ENCODE measurements at regions not wholly inside any gene's neighbourhood (a gene's known extent, or its start where the extent isn't known, plus 50 kb on each side); places are given as distances from the start of the nearest gene placed in this dataset.

DNA sequence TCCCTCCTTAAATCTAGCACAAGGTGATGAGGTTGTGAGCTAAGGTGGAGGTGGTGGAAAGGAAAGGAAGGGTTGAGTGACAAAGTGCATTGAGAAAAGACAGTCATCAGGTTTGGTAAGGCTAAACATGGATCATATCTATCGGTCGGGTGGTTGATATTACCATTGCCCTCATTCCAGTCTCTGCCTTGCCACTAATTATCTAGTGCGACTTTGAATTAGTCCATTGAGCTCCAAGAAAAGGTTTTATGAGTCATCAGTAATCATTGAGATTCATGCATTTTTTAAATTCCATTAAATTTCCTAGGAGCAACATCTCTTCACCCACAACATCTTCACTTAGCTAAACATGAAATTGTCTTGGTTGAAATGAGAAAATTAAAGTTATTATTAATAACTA lies 68.9 kb upstream of the FRMD4A start:
- no peak for TF ChIP-seq CTCF (IDR thresholded peaks at IDR 0.05)
- TF ChIP-seq POLR2AphosphoS5 (IDR thresholded peaks at IDR 0.05), result no peak

Data from stomach (tissue), 4 donors.